ENCODE measurements at regions not wholly inside any gene's neighbourhood (a gene's known extent, or its start where the extent isn't known, plus 50 kb on each side); places are given as distances from the start of the nearest gene placed in this dataset.

DNA sequence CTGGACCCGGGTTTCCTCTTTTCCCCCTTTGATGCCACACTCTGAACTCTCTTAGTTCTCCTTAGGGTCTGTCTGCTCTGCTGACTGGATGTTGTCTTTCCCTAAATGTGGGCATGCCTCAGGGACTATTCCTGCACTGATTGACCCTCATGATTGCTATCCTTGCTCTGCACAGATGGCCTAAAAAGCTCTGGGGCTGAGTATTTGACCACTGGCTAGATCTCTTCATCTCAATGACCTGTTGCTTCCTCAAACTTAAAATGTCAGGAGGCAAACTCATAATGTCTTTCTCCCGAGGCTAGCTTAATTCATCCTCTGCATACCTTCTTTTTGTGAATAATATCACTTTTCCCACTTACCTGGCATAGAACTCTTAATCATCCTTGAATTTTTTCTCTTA, 157.4 kb downstream of the GATB start:
- Histone ChIP-seq H3K27me3 (ENCODE audit: control insufficient read depth, insufficient read depth, low read length) (no peaks in the 10 kb centered on the region), H3K4me3 (ENCODE audit: low read length) (no peak overlapping the region), H3K4me1 (ENCODE audit: control insufficient read depth, insufficient read depth, low read length) (no peaks in the 10 kb centered on the region), H3K36me3 (ENCODE audit: control insufficient read depth, insufficient read depth, low read length) (no peaks in the 10 kb centered on the region), H3K27ac (ENCODE audit: low read length) (no peak overlapping the region), H3K9me3 (replicated peaks; ENCODE audit: control insufficient read depth, low read depth, low read length) (no peaks in the 10 kb centered on the region)
- 80% methylated on average over 1 of the region's 2 CpGs for WGBS (ENCODE audit: insufficient coverage)
- DNase-seq = no peak

DNA sequence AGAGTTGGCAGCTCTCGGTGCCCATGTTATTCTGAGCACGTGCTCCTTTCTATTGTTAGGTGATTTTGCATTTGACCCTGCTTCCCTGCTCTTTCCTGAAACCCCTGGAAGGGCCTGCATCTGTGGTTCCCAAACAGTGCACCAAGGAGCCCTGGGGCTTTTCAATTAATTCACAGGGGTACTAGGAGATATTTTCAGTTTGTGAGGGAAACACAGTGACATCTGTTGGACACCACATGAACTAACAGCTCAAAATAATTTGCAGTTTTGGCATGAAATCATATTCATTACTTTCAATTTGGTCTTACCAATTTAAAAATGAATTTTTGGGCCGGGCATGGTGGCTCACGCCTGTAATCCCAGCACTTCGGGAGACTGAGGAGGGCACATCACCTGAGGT, 156.6 kb downstream of the GATB start:
- DNase-seq = no peak

DNA sequence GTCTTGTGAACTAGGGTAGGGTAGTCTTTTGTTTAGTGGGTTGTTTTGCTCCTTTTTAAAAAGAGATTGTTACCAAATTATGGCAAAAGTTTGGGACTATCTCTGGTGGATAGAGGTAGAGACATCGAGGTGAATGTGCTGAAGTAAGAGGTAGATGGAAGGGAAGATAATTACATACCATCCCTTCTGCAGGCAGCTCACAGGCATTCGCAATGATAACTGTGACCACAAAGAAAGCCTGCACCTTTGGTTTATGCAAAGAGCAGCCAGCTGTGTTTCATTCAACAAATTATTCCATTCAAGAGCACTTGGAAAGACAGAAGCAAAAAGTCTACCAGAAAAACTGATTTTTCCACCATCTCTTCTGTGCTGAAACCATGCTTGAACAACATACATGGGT, 155.6 kb downstream of the GATB start:
- no peaks in the 10 kb centered on the region for H3K4me1 ChIP-seq (ENCODE audit: control insufficient read depth, insufficient read depth, low read length)
- no peaks in the 10 kb centered on the region for H3K27me3 ChIP-seq (ENCODE audit: control insufficient read depth, insufficient read depth, low read length)
- WGBS (ENCODE audit: insufficient coverage) = 100% methylated on average over 1 of the region's 2 CpGs
- DNase-seq = no peak
- H3K27ac ChIP-seq (ENCODE audit: low read length) = no peak overlapping the region
- H3K36me3 ChIP-seq (ENCODE audit: control insufficient read depth, insufficient read depth, low read length) = no peaks in the 10 kb centered on the region
- no peak overlapping the region for H3K4me3 ChIP-seq (ENCODE audit: low read length)
- H3K9me3 ChIP-seq (replicated peaks; ENCODE audit: control insufficient read depth, low read depth, low read length) = no peaks in the 10 kb centered on the region

More for the DNA sequence above, 156.6 kb downstream of the GATB start:
- no peak overlapping the region for H3K4me3 ChIP-seq (ENCODE audit: low read length)
- no peak overlapping the region for H3K27ac ChIP-seq (ENCODE audit: low read length)
- no peaks in the 10 kb centered on the region for H3K4me1 ChIP-seq (ENCODE audit: control insufficient read depth, insufficient read depth, low read length)
- H3K9me3 ChIP-seq (replicated peaks; ENCODE audit: control insufficient read depth, low read depth, low read length) = no peaks in the 10 kb centered on the region
- H3K36me3 ChIP-seq (ENCODE audit: control insufficient read depth, insufficient read depth, low read length) = no peaks in the 10 kb centered on the region
- H3K27me3 ChIP-seq (ENCODE audit: control insufficient read depth, insufficient read depth, low read length) = no peaks in the 10 kb centered on the region
- 81% methylated on average over 4 of the region's 5 CpGs for WGBS (ENCODE audit: insufficient coverage)

GRCh38 chr4:151606061-151606460, 154.7 kb downstream of the GATB start:
- H3K4me1 ChIP-seq (ENCODE audit: control insufficient read depth, insufficient read depth, low read length) = no peaks in the 10 kb centered on the region
- H3K27ac ChIP-seq (ENCODE audit: low read length) = no peak overlapping the region
- 47% methylated on average over 3 of the region's 5 CpGs for WGBS (ENCODE audit: insufficient coverage)
- H3K27me3 ChIP-seq (ENCODE audit: control insufficient read depth, insufficient read depth, low read length) = no peaks in the 10 kb centered on the region
- H3K9me3 ChIP-seq (replicated peaks; ENCODE audit: control insufficient read depth, low read depth, low read length) = no peaks in the 10 kb centered on the region
- DNase-seq = no peak
- H3K36me3 ChIP-seq (ENCODE audit: control insufficient read depth, insufficient read depth, low read length) = no peaks in the 10 kb centered on the region
- H3K4me3 ChIP-seq (ENCODE audit: low read length) = no peak overlapping the region

DNA sequence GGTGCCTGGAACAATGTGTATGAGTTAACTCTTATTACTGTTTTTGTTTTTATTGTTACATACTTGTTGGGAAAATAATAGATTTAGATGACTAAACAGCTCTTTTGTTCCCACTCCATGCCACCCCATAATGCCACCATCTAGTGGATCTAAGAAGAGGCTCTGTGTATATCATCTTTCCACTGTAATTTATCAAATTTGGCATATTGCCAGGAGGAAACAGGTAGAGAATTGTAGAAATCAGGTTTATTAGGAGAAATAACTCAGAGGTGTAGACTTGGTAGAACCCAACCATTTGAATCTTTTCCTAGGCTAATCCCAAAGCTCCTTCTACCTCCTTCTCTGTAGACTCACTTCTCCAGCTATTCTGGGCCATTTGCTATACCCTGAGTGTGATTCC, 150.6 kb downstream of the GATB start:
- Histone ChIP-seq H3K27ac (ENCODE audit: low read length) (no peak overlapping the region), H3K4me1 (ENCODE audit: control insufficient read depth, insufficient read depth, low read length) (no peaks in the 10 kb centered on the region), H3K27me3 (ENCODE audit: control insufficient read depth, insufficient read depth, low read length) (no peaks in the 10 kb centered on the region), H3K36me3 (ENCODE audit: control insufficient read depth, insufficient read depth, low read length) (no peaks in the 10 kb centered on the region), H3K4me3 (ENCODE audit: low read length) (no peak overlapping the region), H3K9me3 (replicated peaks; ENCODE audit: control insufficient read depth, low read depth, low read length) (no peaks in the 10 kb centered on the region)
- DNase-seq = no peak

- Histone ChIP-seq H3K4me3 (ENCODE audit: low read length) (no peak overlapping the region), H3K9me3 (replicated peaks; ENCODE audit: control insufficient read depth, low read depth, low read length) (no peaks in the 10 kb centered on the region), H3K36me3 (ENCODE audit: control insufficient read depth, insufficient read depth, low read length) (no peaks in the 10 kb centered on the region), H3K4me1 (ENCODE audit: control insufficient read depth, insufficient read depth, low read length) (no peaks in the 10 kb centered on the region), H3K27me3 (ENCODE audit: control insufficient read depth, insufficient read depth, low read length) (no peaks in the 10 kb centered on the region), H3K27ac (ENCODE audit: low read length) (no peak overlapping the region)
- no peak for DNase-seq
Observed at GRCh38 chr4:151611960-151612359, 148.8 kb downstream of the GATB start.

GRCh38 chr4:151613290-151613689, 147.5 kb downstream of the GATB start:
- no peaks in the 10 kb centered on the region for H3K9me3 ChIP-seq (replicated peaks; ENCODE audit: control insufficient read depth, low read depth, low read length)
- no CpG with 5 or more reads among the region's 3 CpGs for WGBS (ENCODE audit: insufficient coverage)
- H3K27ac ChIP-seq (ENCODE audit: low read length) = no peak overlapping the region
- H3K4me1 ChIP-seq (ENCODE audit: control insufficient read depth, insufficient read depth, low read length) = no peaks in the 10 kb centered on the region
- no peaks in the 10 kb centered on the region for H3K27me3 ChIP-seq (ENCODE audit: control insufficient read depth, insufficient read depth, low read length)
- DNase-seq = no peak
- H3K36me3 ChIP-seq (ENCODE audit: control insufficient read depth, insufficient read depth, low read length) = no peaks in the 10 kb centered on the region
- H3K4me3 ChIP-seq (ENCODE audit: low read length) = no peak overlapping the region

DNA sequence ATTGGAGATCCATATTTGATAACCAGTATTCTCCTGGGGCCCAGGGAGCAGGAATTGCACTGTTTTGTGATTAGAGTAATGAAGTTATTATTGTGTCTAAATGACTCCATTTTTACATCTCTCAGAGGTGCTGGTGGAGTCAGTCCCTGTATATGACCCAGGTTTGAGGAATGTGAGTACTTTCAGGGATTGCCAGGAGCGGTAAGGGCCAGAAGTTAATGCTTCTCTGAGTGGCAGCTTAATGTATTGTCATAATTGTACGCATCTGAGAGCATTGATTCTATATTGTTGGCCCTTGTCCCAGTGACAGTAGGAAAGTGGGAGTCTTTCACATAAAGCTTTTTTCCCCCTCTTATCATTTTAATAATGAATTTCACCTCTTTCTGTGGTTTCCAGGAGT, 146.2 kb downstream of the GATB start:
- no peaks in the 10 kb centered on the region for H3K9me3 ChIP-seq (replicated peaks; ENCODE audit: control insufficient read depth, low read depth, low read length)
- H3K36me3 ChIP-seq (ENCODE audit: control insufficient read depth, insufficient read depth, low read length) = no peaks in the 10 kb centered on the region
- no peaks in the 10 kb centered on the region for H3K4me1 ChIP-seq (ENCODE audit: control insufficient read depth, insufficient read depth, low read length)
- WGBS (ENCODE audit: insufficient coverage) = no CpG with 5 or more reads among the region's 2 CpGs
- no peak for DNase-seq
- H3K4me3 ChIP-seq (ENCODE audit: low read length) = no peak overlapping the region
- H3K27me3 ChIP-seq (ENCODE audit: control insufficient read depth, insufficient read depth, low read length) = no peaks in the 10 kb centered on the region
- H3K27ac ChIP-seq (ENCODE audit: low read length) = no peak overlapping the region

DNA sequence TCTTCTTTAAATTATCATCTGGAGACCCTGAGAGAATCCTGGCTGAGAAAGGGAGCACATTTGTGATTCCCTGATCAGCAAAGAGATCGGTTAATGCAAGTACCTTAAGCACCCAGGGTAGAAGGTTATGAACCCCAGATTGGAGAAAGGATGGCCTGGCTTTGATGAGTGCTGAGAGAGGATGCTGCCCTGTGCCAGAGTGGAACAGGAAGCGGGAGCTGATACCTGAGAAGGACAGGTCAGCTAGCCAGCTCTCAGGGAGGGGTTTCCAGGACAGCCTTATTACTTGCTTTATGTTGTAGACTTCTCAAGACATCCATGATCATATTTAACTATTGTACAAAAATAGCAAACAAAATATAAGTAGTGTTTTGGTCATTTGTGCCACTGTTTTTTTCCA, 141.9 kb downstream of the GATB start:
- Histone ChIP-seq H3K4me1 (ENCODE audit: control insufficient read depth, insufficient read depth, low read length) (no peaks in the 10 kb centered on the region), H3K27me3 (ENCODE audit: control insufficient read depth, insufficient read depth, low read length) (no peaks in the 10 kb centered on the region), H3K27ac (ENCODE audit: low read length) (no peak overlapping the region), H3K36me3 (ENCODE audit: control insufficient read depth, insufficient read depth, low read length) (no peaks in the 10 kb centered on the region), H3K9me3 (replicated peaks; ENCODE audit: control insufficient read depth, low read depth, low read length) (no peaks in the 10 kb centered on the region), H3K4me3 (ENCODE audit: low read length) (no peak overlapping the region)
- DNase-seq = no peak
- WGBS (ENCODE audit: insufficient coverage) = 83% methylated on average over 1 of the region's 2 CpGs

- no peak for DNase-seq
- Histone ChIP-seq H3K27me3 (ENCODE audit: control insufficient read depth, insufficient read depth, low read length) (no peaks in the 10 kb centered on the region), H3K27ac (ENCODE audit: low read length) (no peak overlapping the region), H3K4me1 (ENCODE audit: control insufficient read depth, insufficient read depth, low read length) (peaks cover 2% of the 10 kb centered on the region), H3K9me3 (replicated peaks; ENCODE audit: control insufficient read depth, low read depth, low read length) (no peaks in the 10 kb centered on the region), H3K4me3 (ENCODE audit: low read length) (no peak overlapping the region), H3K36me3 (ENCODE audit: control insufficient read depth, insufficient read depth, low read length) (no peaks in the 10 kb centered on the region)
Observed at GRCh38 chr4:151620066-151620465, 140.7 kb downstream of the GATB start.
